Neural crest cell (in vitro differentiated cells): ENCODE measurements at regions not wholly inside any gene's neighbourhood (a gene's known extent, or its start where the extent isn't known, plus 50 kb on each side); places are given as distances from the start of the nearest gene placed in this dataset.

Source experiments
- DNase-seq: peaks from one replicate; pipeline ENCODE4 v3.0.0; 2021; ENCODE audit warnings: low read depth, mixed read lengths, low spot score
- H3K27ac Mint-ChIP-seq: one replicate; pipeline ENCODE4 v1.8.0; 2021; ENCODE audit warnings: mild to moderate bottlenecking, mixed read lengths; ENCODE audit not compliant: unreplicated experiment
- H3K27me3 Mint-ChIP-seq: 2 replicates; pipeline ENCODE4 v1.8.0; 2021; ENCODE audit warnings: low read depth, mild to moderate bottlenecking, mixed read lengths
- H3K36me3 Mint-ChIP-seq: 2 replicates; pipeline ENCODE4 v1.8.0; 2021; ENCODE audit warnings: low read depth, mild to moderate bottlenecking, mixed read lengths
- H3K4me1 Mint-ChIP-seq: 2 replicates; pipeline ENCODE4 v1.8.0; 2021; ENCODE audit warnings: mixed read lengths
- H3K4me3 Mint-ChIP-seq: one replicate; pipeline ENCODE4 v1.8.0; 2021; ENCODE audit warnings: mild to moderate bottlenecking, mixed read lengths
- H3K9me3 Mint-ChIP-seq: 2 replicates; pipeline ENCODE4 v1.8.0; 2021; ENCODE audit warnings: mixed read lengths
- TF ChIP-seq, protein P1 (sequence below): fragments of 200-600 bp; sonication (generic); conservative IDR thresholded peaks from 2 replicates; pipeline ENCODE4 v1.5.0; 2021; ENCODE audit warnings: antibody characterized with exemption, mild to moderate bottlenecking

DNA sequence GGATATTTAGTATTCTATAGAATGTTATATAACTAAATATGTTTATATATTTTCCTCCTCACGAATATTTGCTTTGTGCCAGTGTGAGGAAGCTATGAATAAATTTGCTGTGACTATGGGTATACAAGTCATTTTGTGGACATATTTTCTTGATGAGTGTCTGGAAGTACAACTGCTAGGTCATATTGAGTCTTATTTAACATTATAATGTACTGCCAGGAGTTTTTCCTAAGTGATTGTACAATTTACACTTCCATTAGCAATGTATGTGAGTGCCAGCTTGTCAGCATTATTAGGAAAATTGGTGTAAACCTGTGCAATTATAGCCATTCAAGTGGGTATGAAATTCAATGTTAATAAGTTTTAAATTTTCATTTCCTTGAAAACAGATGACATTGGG is 1328.9 kb upstream of the TMEFF2 start:
- Mint-ChIP-seq H3K4me1 (peaks cover 10% of the 10 kb centered on the region), H3K36me3 (no peaks in the 10 kb centered on the region), H3K27me3 (no peaks in the 10 kb centered on the region), H3K4me3 (no peak overlapping the region), H3K9me3 (no peaks in the 10 kb centered on the region), H3K27ac (no peak overlapping the region)
- TF ChIP-seq, protein P1, sequence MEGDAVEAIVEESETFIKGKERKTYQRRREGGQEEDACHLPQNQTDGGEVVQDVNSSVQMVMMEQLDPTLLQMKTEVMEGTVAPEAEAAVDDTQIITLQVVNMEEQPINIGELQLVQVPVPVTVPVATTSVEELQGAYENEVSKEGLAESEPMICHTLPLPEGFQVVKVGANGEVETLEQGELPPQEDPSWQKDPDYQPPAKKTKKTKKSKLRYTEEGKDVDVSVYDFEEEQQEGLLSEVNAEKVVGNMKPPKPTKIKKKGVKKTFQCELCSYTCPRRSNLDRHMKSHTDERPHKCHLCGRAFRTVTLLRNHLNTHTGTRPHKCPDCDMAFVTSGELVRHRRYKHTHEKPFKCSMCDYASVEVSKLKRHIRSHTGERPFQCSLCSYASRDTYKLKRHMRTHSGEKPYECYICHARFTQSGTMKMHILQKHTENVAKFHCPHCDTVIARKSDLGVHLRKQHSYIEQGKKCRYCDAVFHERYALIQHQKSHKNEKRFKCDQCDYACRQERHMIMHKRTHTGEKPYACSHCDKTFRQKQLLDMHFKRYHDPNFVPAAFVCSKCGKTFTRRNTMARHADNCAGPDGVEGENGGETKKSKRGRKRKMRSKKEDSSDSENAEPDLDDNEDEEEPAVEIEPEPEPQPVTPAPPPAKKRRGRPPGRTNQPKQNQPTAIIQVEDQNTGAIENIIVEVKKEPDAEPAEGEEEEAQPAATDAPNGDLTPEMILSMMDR: no peak
- no peak for DNase-seq

DNA sequence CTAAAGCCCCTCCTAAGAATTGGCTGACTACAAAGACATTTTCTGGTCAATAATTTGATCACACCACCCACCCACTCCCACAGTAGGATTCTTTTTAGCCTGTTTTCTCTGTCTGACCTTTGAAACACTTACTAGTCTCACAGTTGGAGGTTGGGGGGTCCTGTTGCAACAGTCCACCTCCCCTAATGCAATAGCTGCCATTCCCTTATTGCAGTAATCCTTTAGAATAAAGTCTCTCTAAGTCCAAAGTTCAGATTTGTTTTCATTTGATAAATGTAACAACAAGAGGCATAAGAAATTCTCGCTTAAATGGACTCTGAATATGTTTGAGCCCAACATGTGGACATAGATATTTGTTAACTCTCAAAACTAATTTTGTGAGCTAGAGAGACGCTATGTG is 1326.8 kb upstream of the TMEFF2 start:
- DNase-seq: no peak
- H3K36me3 Mint-ChIP-seq: peaks cover 4% of the 10 kb centered on the region
- H3K4me1 Mint-ChIP-seq: peaks cover 7% of the 10 kb centered on the region
- H3K27me3 Mint-ChIP-seq: no peaks in the 10 kb centered on the region
- no peak overlapping the region for H3K27ac Mint-ChIP-seq
- H3K9me3 Mint-ChIP-seq: peaks cover 8% of the 10 kb centered on the region
- H3K4me3 Mint-ChIP-seq: no peak overlapping the region
- TF ChIP-seq, protein P1: no peak

- Mint-ChIP-seq H3K9me3 (peaks cover 10% of the 10 kb centered on the region), H3K27ac (no peak overlapping the region), H3K4me1 (peaks cover 7% of the 10 kb centered on the region), H3K4me3 (no peak overlapping the region), H3K36me3 (peaks cover 4% of the 10 kb centered on the region), H3K27me3 (no peaks in the 10 kb centered on the region)
- TF ChIP-seq, protein P1: no peak
- DNase-seq: no peak
These were observed 1326.2 kb upstream of the TMEFF2 start for GRCh38 chr2:193520709-193521458.

- Mint-ChIP-seq H3K4me3 (no peak overlapping the region), H3K27me3 (no peaks in the 10 kb centered on the region), H3K36me3 (peaks cover 8% of the 10 kb centered on the region), H3K27ac (no peak overlapping the region), H3K4me1 (peaks cover 7% of the 10 kb centered on the region), H3K9me3 (peaks cover 13% of the 10 kb centered on the region)
- no peak for DNase-seq
- TF ChIP-seq, protein P1: no peak
These were observed 1323.5 kb upstream of the TMEFF2 start for GRCh38 chr2:193518041-193518817.

DNA sequence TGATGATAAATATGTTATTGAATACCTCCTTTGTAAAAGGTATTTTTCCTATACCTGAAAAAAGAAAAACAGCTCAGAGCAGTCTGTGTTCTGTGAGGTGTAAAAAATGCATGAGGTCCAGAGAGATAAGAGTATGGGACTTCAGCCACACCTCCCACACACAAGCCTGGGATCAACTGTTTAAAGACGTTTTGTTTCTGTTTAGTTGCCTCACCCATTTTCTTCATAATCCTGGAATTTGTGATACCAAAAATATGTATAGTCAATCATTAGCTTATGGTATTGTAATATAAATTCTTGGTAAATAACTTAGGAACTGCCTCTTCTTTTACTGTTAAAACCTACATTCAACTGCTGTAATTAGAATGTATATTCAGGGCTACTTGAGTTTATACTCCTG is 1322.9 kb upstream of the TMEFF2 start:
- DNase-seq: no peak
- H3K36me3 Mint-ChIP-seq: peaks cover 8% of the 10 kb centered on the region
- no peaks in the 10 kb centered on the region for H3K27me3 Mint-ChIP-seq
- TF ChIP-seq, protein P1: no peak
- H3K9me3 Mint-ChIP-seq: peaks cover 13% of the 10 kb centered on the region
- no peak overlapping the region for H3K4me3 Mint-ChIP-seq
- H3K4me1 Mint-ChIP-seq: peaks cover 7% of the 10 kb centered on the region
- no peak overlapping the region for H3K27ac Mint-ChIP-seq
